Gastroesophageal sphincter (tissue), 4 donors: ENCODE measurements at regions not wholly inside any gene's neighbourhood (a gene's known extent, or its start where the extent isn't known, plus 50 kb on each side); places are given as distances from the start of the nearest gene placed in this dataset.
A peak's percentile ranks its signal among the peaks of the same experiment; 100 is the strongest.
"Not testable (repeated sequence)": the region's sequence is repeated elsewhere in the genome, so short reads cannot be mapped to it uniquely, and the experiment has no call there.

ENCODE experiments used
- ATAC-seq: fragments of 150-250 bp; one replicate; pipeline ENCODE4 v1.9.1; 2016; ENCODE audit warnings: mild to moderate bottlenecking, moderate library complexity
- H3K27ac ChIP-seq, 4 donors: fragments of 200-600 bp; sonication (generic) in 3 of 4; 1 replicate in 3 of 4; 2 replicates in 1 of 4; pipeline ENCODE4 v1.5.1; 2016 to 2019
- H3K27me3 ChIP-seq: fragments of 200-600 bp; sonication (generic); one replicate; pipeline ENCODE4 v1.5.1; 2019
- H3K36me3 ChIP-seq, 2 donors: fragments of 200-600 bp; sonication (generic); one replicate each; pipeline ENCODE4 v1.5.1; 2019; ENCODE audit warnings: control low read depth in 1 of 2
- H3K4me1 ChIP-seq, 3 donors: fragments of 200-600 bp; sonication (generic); 1 replicate in 2 of 3; 2 replicates in 1 of 3; pipeline ENCODE4 v1.5.1; 2016 to 2019; ENCODE audit warnings: control low read depth in 2 of 3
- H3K4me3 ChIP-seq, 2 donors: fragments of 200-600 bp; sonication (generic); one replicate each; pipeline ENCODE4 v1.5.1; 2019; ENCODE audit warnings: mild to moderate bottlenecking in 1 of 2, moderate library complexity in 1 of 2
- H3K9me3 ChIP-seq, 3 donors: fragments of 200-600 bp; sonication (generic); one replicate each; pipeline ENCODE4 v1.5.1; 2017 to 2019; ENCODE audit warnings: control low read depth in 2 of 3
- CTCF ChIP-seq, 4 experiments: fragments of 200-600 bp in 2 of 4; fragments of 450-650 bp in 2 of 4; sonication (generic) in 1 of 4; IDR thresholded peaks; one replicate each; pipeline ENCODE4 v1.5.1; 2017 to 2019; ENCODE audit warnings: antibody characterized with exemption in 4 of 4, mild to moderate bottlenecking in 2 of 4, moderate library complexity in 2 of 4
- EP300 ChIP-seq: sonication (generic); formaldehyde crosslinking; IDR thresholded peaks from one replicate; pipeline ENCODE4 v1.6.1; 2017; ENCODE audit warnings: antibody characterized with exemption, mild to moderate bottlenecking
- POLR2A ChIP-seq, 2 donors: fragments of 450-650 bp; IDR thresholded peaks; one replicate each; pipeline ENCODE4 v1.6.1; 2017; ENCODE audit warnings: antibody characterized with exemption in 2 of 2, mild to moderate bottlenecking in 2 of 2, moderate library complexity in 1 of 2
- POLR2AphosphoS5 ChIP-seq: sonication (generic); formaldehyde crosslinking; IDR thresholded peaks from one replicate; pipeline ENCODE4 v1.6.1; 2017; ENCODE audit warnings: antibody characterized with exemption
- WGBS, 2 donors: methylation state at CpG; one replicate each; pipeline ENCODE4 v1.1.5; 2018; ENCODE audit warnings: low coverage in 1 of 2; 5-methylcytosine and 5-hydroxymethylcytosine counted together

- not testable (repeated sequence) for H3K27ac ChIP-seq, H3K9me3 ChIP-seq, H3K4me3 ChIP-seq, H3K4me1 ChIP-seq, H3K36me3 ChIP-seq
- peaks cover 16% of the 10 kb centered on the region for H3K27me3 ChIP-seq
- ATAC-seq: peak; percentile 60
- WGBS, 2 donors: 4% methylated on average over 4 of the region's 5 CpGs; no CpG with 5 or more reads in 1 of the 2 donors
- TF ChIP-seq CTCF (IDR thresholded peaks at IDR 0.05): peak in 2 of 4 experiments; percentile 23 to 27
Observed at GRCh38 chr13:25005050-25005497, 90.9 kb upstream of the PABPC3 start.

- peaks cover 11% of the 10 kb centered on the region for H3K27me3 ChIP-seq
- H3K9me3 ChIP-seq, H3K27ac ChIP-seq, H3K4me3 ChIP-seq, H3K4me1 ChIP-seq, ATAC-seq, H3K36me3 ChIP-seq: not testable (repeated sequence)
- WGBS, 2 donors: 98 to 100% methylated on average over 3 of the region's 3 CpGs
Observed at GRCh38 chr13:25007389-25007788, 88.5 kb upstream of the PABPC3 start.

- not testable (repeated sequence) for H3K9me3 ChIP-seq, ATAC-seq, H3K27ac ChIP-seq, H3K4me3 ChIP-seq, H3K36me3 ChIP-seq
- 53 to 66% methylated on average over 7 of the region's 7 CpGs for WGBS, 2 donors
- Histone ChIP-seq H3K27me3 (peaks cover 66% of the 10 kb centered on the region), H3K4me1 (peaks cover 0 to 16% (median 0%) of the 10 kb centered on the region in 3 donors)
Observed at GRCh38 chr13:25014398-25014973, 81.5 kb upstream of the PABPC3 start.

- ATAC-seq, H3K36me3 ChIP-seq, H3K27ac ChIP-seq, H3K4me3 ChIP-seq, H3K9me3 ChIP-seq: not testable (repeated sequence)
- Histone ChIP-seq H3K27me3 (peaks cover 76% of the 10 kb centered on the region), H3K4me1 (peaks cover 0 to 16% (median 0%) of the 10 kb centered on the region in 3 donors)
- 80 to 85% methylated on average over 1 to 16 of the region's 17 CpGs for WGBS, 2 donors
Observed at GRCh38 chr13:25017176-25017575, 78.8 kb upstream of the PABPC3 start.

GRCh38 chr13:25017808-25018728, 77.9 kb upstream of the PABPC3 start:
- H3K27me3 ChIP-seq: peaks cover 76% of the 10 kb centered on the region
- not testable (repeated sequence) for H3K36me3 ChIP-seq, H3K27ac ChIP-seq, H3K9me3 ChIP-seq, ATAC-seq
- WGBS, 2 donors: 5% methylated on average over 3 of the region's 79 CpGs; no CpG with 5 or more reads in 1 of the 2 donors
- peaks cover 0 to 16% (median 0%) of the 10 kb centered on the region in 3 donors for H3K4me1 ChIP-seq
- H3K4me3 ChIP-seq: peak overlapping the region in 1 of 2 donors; percentile 51

GRCh38 chr13:25018729-25019115, 77.2 kb upstream of the PABPC3 start:
- Histone ChIP-seq H3K9me3 (no peaks in the 10 kb centered on the region), H3K27me3 (peaks cover 78% of the 10 kb centered on the region), H3K27ac (no peak overlapping the region), H3K4me3 (peak overlapping the region in 1 of 2 donors; percentile 51), H3K4me1 (peaks cover 0 to 16% (median 0%) of the 10 kb centered on the region in 3 donors), H3K36me3 (no peaks in the 10 kb centered on the region)
- no peak for ATAC-seq
- 7% methylated on average over 5 of the region's 24 CpGs; no CpG with 5 or more reads in 1 of the 2 donors for WGBS, 2 donors
- TF ChIP-seq EP300: no peak
- no peak for TF ChIP-seq CTCF (IDR thresholded peaks at IDR 0.05)
- no peak for TF ChIP-seq POLR2A (IDR thresholded peaks at IDR 0.05)
- TF ChIP-seq POLR2AphosphoS5: no peak

- not testable (repeated sequence) for H3K36me3 ChIP-seq, H3K4me3 ChIP-seq, H3K9me3 ChIP-seq, H3K27ac ChIP-seq, ATAC-seq
- Histone ChIP-seq H3K4me1 (peaks cover 0 to 16% (median 0%) of the 10 kb centered on the region in 3 donors), H3K27me3 (peaks cover 77% of the 10 kb centered on the region)
- WGBS, 2 donors: 94% methylated on average over 12 of the region's 16 CpGs; no CpG with 5 or more reads in 1 of the 2 donors
Observed at GRCh38 chr13:25019741-25020140, 76.2 kb upstream of the PABPC3 start.
